ENCODE measurements at regions not wholly inside any gene's neighbourhood (a gene's known extent, or its start where the extent isn't known, plus 50 kb on each side); places are given as distances from the start of the nearest gene placed in this dataset.
A peak's percentile ranks its signal among the peaks of the same experiment; 100 is the strongest.

GRCh38 chr15:61653110-61653509 is 407.1 kb downstream of the VPS13C start:
- peak in 4 of 5 donors; percentile 59 to 73 (median 68) for DNase-seq
- intact Hi-C loops (cut with DNase I), result no loop called here
- 31 to 45% (median 36%) methylated on average over 9 of the region's 9 CpGs for WGBS, 4 donors
- Histone ChIP-seq H3K9me3 (no peaks in the 10 kb centered on the region), H3K36me3 (no peaks in the 10 kb centered on the region), H3K27me3 (peaks cover 0 to 8% (median 0%) of the 10 kb centered on the region in 9 donors), H3K27ac (peak overlapping the region in 4 of 12 donors; percentile 34 to 52 (median 40)), H3K4me3 (peak overlapping the region in 1 of 12 donors; percentile 13), H3K4me1 (peaks cover 0 to 8% (median 0%) of the 10 kb centered on the region in 12 donors)
- TF ChIP-seq POLR2A (IDR thresholded peaks at IDR 0.05) (no peak), CTCF (IDR thresholded peaks at IDR 0.05) (no peak)
- ATAC-seq, result peak; percentile 82 to 87 (median 86)

- Histone ChIP-seq H3K27ac (no peak overlapping the region), H3K9me3 (no peaks in the 10 kb centered on the region), H3K27me3 (peaks cover 0 to 10% (median 0%) of the 10 kb centered on the region in 9 donors), H3K4me3 (no peak overlapping the region), H3K36me3 (no peaks in the 10 kb centered on the region), H3K4me1 (peaks cover 0 to 8% (median 0%) of the 10 kb centered on the region in 12 donors)
- intact Hi-C loops (cut with DNase I), result no loop called here
- 42 to 57% (median 50%) methylated on average over 3 of the region's 3 CpGs for WGBS, 4 donors
- no peak for ATAC-seq
- DNase-seq, result no peak
- TF ChIP-seq POLR2A (IDR thresholded peaks at IDR 0.05) (no peak), CTCF (IDR thresholded peaks at IDR 0.05) (no peak)
These were observed 409.0 kb downstream of the VPS13C start for GRCh38 chr15:61651267-61651666.

GRCh38 chr15:61649046-61649445 is 411.2 kb downstream of the VPS13C start:
- ATAC-seq (no peak), DNase-seq (no peak)
- Histone ChIP-seq H3K36me3 (no peaks in the 10 kb centered on the region), H3K27ac (no peak overlapping the region), H3K4me1 (peaks cover 0 to 8% (median 0%) of the 10 kb centered on the region in 12 donors), H3K9me3 (no peaks in the 10 kb centered on the region), H3K27me3 (peaks cover 0 to 8% (median 0%) of the 10 kb centered on the region in 9 donors), H3K4me3 (no peak overlapping the region)
- TF ChIP-seq CTCF (IDR thresholded peaks at IDR 0.05) (no peak), POLR2A (IDR thresholded peaks at IDR 0.05) (no peak)
- 74 to 82% (median 80%) methylated on average over 5 of the region's 5 CpGs for WGBS, 4 donors
- intact Hi-C loops (cut with DNase I), result no loop called here

GRCh38 chr15:61644550-61644949 is 415.4 kb upstream of the RORA start:
- TF ChIP-seq POLR2A (IDR thresholded peaks at IDR 0.05) (no peak), CTCF (IDR thresholded peaks at IDR 0.05) (no peak)
- Histone ChIP-seq H3K9me3 (no peaks in the 10 kb centered on the region), H3K4me3 (no peak overlapping the region), H3K36me3 (no peaks in the 10 kb centered on the region), H3K4me1 (no peaks in the 10 kb centered on the region), H3K27ac (no peak overlapping the region), H3K27me3 (peaks cover 0 to 9% (median 0%) of the 10 kb centered on the region in 9 donors)
- ATAC-seq (no peak), DNase-seq (no peak)
- intact Hi-C loops (cut with DNase I), result no loop called here
- 74 to 82% (median 77%) methylated on average over 4 of the region's 4 CpGs for WGBS, 4 donors
